Mesendoderm (in vitro differentiated cells): ENCODE measurements at regions not wholly inside any gene's neighbourhood (a gene's known extent, or its start where the extent isn't known, plus 50 kb on each side); places are given as distances from the start of the nearest gene placed in this dataset.
"Not testable (repeated sequence)": the region's sequence is repeated elsewhere in the genome, so short reads cannot be mapped to it uniquely, and the experiment has no call there.

Experiments used
- DNase-seq: peaks from one replicate; pipeline ENCODE4 v3.0.0; 2013
- H2AK5ac ChIP-seq: 2 replicates; pipeline ENCODE4 v1.6.1; 2013; ENCODE audit warnings: low read length, inconsistent platforms
- H2BK120ac ChIP-seq: 2 replicates; pipeline ENCODE4 v1.6.1; 2013; ENCODE audit warnings: low read depth, mild to moderate bottlenecking, low read length, moderate library complexity, mixed read lengths
- H2BK15ac ChIP-seq: replicated peaks from 2 replicates; pipeline ENCODE4 v1.6.1; 2013; ENCODE audit warnings: low read depth, mild to moderate bottlenecking, moderate library complexity
- H2BK5ac ChIP-seq: 2 replicates; pipeline ENCODE4 v1.6.1; 2013; ENCODE audit warnings: low read length, inconsistent platforms
- H3K18ac ChIP-seq: 2 replicates; pipeline ENCODE4 v1.6.1; 2013; ENCODE audit warnings: mild to moderate bottlenecking, low read length, mixed read lengths
- H3K23ac ChIP-seq: one replicate; pipeline ENCODE4 v1.6.1; 2013; ENCODE audit warnings: low read length
- H3K27ac ChIP-seq: 2 replicates; pipeline ENCODE4 v1.5.1; 2013; ENCODE audit warnings: low read depth, mild to moderate bottlenecking, inconsistent platforms, low read length, moderate library complexity
- H3K27me3 ChIP-seq: 2 replicates; pipeline ENCODE4 v1.6.1; 2013; ENCODE audit warnings: low read length, control low read depth, mild to moderate bottlenecking, inconsistent platforms; ENCODE audit not compliant: insufficient read depth, poor library complexity
- H3K36me3 ChIP-seq: 2 replicates; pipeline ENCODE4 v1.6.1; 2013; ENCODE audit warnings: low read length, inconsistent platforms; ENCODE audit not compliant: control insufficient read depth, insufficient read depth
- H3K4ac ChIP-seq: one replicate; pipeline ENCODE4 v1.6.1; 2013; ENCODE audit warnings: low read depth, mild to moderate bottlenecking, low read length, moderate library complexity
- H3K4me1 ChIP-seq: 2 replicates; pipeline ENCODE4 v1.6.1; 2013; ENCODE audit warnings: low read depth, low read length, inconsistent platforms; ENCODE audit not compliant: control insufficient read depth
- H3K4me2 ChIP-seq: 2 replicates; pipeline ENCODE4 v1.6.1; 2013; ENCODE audit warnings: low read length
- H3K4me3 ChIP-seq: 2 replicates; pipeline ENCODE4 v1.5.1; 2013; ENCODE audit warnings: mild to moderate bottlenecking, low read length
- H3K56ac ChIP-seq: one replicate; pipeline ENCODE4 v1.6.1; 2013; ENCODE audit warnings: low read length
- H3K79me1 ChIP-seq: 2 replicates; pipeline ENCODE4 v1.6.1; 2013; ENCODE audit warnings: low read length, inconsistent platforms
- H3K79me2 ChIP-seq: 2 replicates; pipeline ENCODE4 v1.6.1; 2013; ENCODE audit warnings: mild to moderate bottlenecking, low read length; ENCODE audit not compliant: control insufficient read depth, insufficient read depth
- H3K9ac ChIP-seq: 2 replicates; pipeline ENCODE4 v1.6.1; 2013; ENCODE audit warnings: low read length, inconsistent platforms
- H4K5ac ChIP-seq: one replicate; pipeline ENCODE4 v1.6.1; 2013; ENCODE audit warnings: low read length
- H4K8ac ChIP-seq: one replicate; pipeline ENCODE4 v1.6.1; 2013; ENCODE audit warnings: low read depth, mild to moderate bottlenecking, control low read depth, low read length, moderate library complexity
- WGBS: extraction: QIAGEN DNeasy Blood & Tissue Kit; methylation state at CpG from one replicate; pipeline ENCODE4 v1.1.7; 2013; ENCODE audit warnings: low lambda C conversion rate, missing lambda C conversion rate; ENCODE audit not compliant: insufficient coverage; ENCODE audit errors: extremely low coverage; 5-methylcytosine and 5-hydroxymethylcytosine counted together

GRCh38 chr4:3589946-3590924 lies 58.0 kb upstream of the LRPAP1 start:
- not testable (repeated sequence) for H2BK5ac ChIP-seq, H3K4me2 ChIP-seq, H3K79me1 ChIP-seq, H3K9ac ChIP-seq, H3K27ac ChIP-seq, H3K56ac ChIP-seq, H2AK5ac ChIP-seq, H2BK120ac ChIP-seq, H3K4me1 ChIP-seq, H3K4me3 ChIP-seq, H4K5ac ChIP-seq, H3K27me3 ChIP-seq, H3K18ac ChIP-seq, H3K36me3 ChIP-seq, H4K8ac ChIP-seq, H2BK15ac ChIP-seq, H3K4ac ChIP-seq, H3K79me2 ChIP-seq, H3K23ac ChIP-seq, DNase-seq
- no CpG with 5 or more reads among the region's 21 CpGs for WGBS

GRCh38 chr4:3589379-3589778 lies 57.2 kb upstream of the LRPAP1 start:
- H4K5ac ChIP-seq, H3K9ac ChIP-seq, H2BK15ac ChIP-seq, H3K79me1 ChIP-seq, H3K27ac ChIP-seq, H4K8ac ChIP-seq, H3K56ac ChIP-seq, H2BK120ac ChIP-seq, H2AK5ac ChIP-seq, H3K4me1 ChIP-seq, H3K79me2 ChIP-seq, H3K18ac ChIP-seq, H3K36me3 ChIP-seq, H3K4me2 ChIP-seq, DNase-seq, H2BK5ac ChIP-seq, H3K27me3 ChIP-seq, H3K4ac ChIP-seq, H3K23ac ChIP-seq, H3K4me3 ChIP-seq: not testable (repeated sequence)
- no CpG with 5 or more reads among the region's 11 CpGs for WGBS

DNA sequence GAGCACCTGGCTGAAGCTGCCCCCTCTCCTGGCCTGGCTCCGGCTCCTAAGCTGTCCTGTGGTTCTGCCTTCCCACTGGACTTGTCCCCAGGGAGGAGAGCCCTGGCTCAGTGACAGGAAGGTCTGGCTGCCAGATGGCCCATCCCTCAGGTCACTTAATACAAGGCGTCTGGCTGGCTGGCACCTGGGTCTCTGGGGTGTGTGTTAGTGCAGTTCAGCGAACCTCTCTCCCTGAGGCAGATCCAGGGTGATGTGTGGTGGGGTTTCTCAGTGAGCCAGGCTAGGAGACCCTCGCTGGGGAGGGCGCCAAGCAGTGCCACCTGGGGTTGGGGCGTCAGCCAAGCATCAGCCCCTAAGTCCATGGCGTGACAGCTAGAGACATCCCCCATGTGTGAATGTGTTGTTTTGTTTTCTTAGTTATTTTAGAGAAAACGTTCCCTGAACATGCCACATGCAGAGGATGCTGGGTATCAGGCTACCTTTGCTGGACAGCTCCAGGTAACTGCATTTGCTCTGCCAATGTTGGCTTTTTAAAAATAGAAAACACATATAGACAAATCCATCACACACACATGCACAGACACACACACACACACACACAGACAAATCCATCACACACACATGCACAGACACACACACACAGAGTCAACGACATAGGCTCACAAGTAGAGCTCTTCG lies 56.4 kb upstream of the LRPAP1 start:
- not testable (repeated sequence) for H2AK5ac ChIP-seq, H3K4me2 ChIP-seq, DNase-seq, H3K27me3 ChIP-seq, H3K27ac ChIP-seq, H3K4me1 ChIP-seq, H3K9ac ChIP-seq, H3K18ac ChIP-seq, H2BK120ac ChIP-seq, H3K23ac ChIP-seq, H3K4ac ChIP-seq, H2BK15ac ChIP-seq, H3K79me2 ChIP-seq, H3K4me3 ChIP-seq, H3K79me1 ChIP-seq, H4K8ac ChIP-seq, H3K36me3 ChIP-seq, H3K56ac ChIP-seq, H2BK5ac ChIP-seq, H4K5ac ChIP-seq
- WGBS: no CpG with 5 or more reads among the region's 10 CpGs

DNA sequence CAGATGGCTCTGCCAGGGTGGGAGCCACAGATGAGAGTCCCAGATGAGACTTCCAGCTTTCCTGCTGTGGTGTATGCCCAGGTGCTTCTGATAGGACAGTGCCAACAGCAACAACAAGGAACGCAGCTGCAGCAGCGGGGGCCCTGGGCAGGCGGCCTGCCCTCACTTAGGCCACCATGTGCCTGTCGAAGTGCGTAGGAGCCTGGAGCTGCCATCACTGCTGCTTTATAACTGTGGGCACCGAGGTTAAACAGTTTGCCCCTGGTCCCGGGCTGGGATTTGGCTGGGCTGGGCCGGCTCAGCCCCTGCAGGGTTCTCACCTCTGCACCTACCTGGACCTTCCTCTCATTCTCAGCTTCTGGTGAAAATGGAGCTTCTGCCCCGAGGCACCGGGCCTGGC lies 54.4 kb upstream of the LRPAP1 start:
- not testable (repeated sequence) for H4K8ac ChIP-seq
- WGBS: no CpG with 5 or more reads among the region's 10 CpGs

GRCh38 chr4:3585567-3585966 lies 53.3 kb upstream of the LRPAP1 start:
- DNase-seq, H3K4ac ChIP-seq, H4K5ac ChIP-seq, H3K27ac ChIP-seq, H3K27me3 ChIP-seq, H3K9ac ChIP-seq, H3K4me1 ChIP-seq, H3K4me2 ChIP-seq, H3K79me1 ChIP-seq, H2BK5ac ChIP-seq, H4K8ac ChIP-seq, H2BK120ac ChIP-seq, H3K79me2 ChIP-seq, H2BK15ac ChIP-seq, H2AK5ac ChIP-seq, H3K23ac ChIP-seq, H3K18ac ChIP-seq, H3K4me3 ChIP-seq, H3K56ac ChIP-seq, H3K36me3 ChIP-seq: not testable (repeated sequence)
- no CpG with 5 or more reads among the region's 7 CpGs for WGBS

More for the DNA sequence above, 54.4 kb upstream of the LRPAP1 start:
- not testable (repeated sequence) for DNase-seq, H2BK120ac ChIP-seq, H2AK5ac ChIP-seq, H3K36me3 ChIP-seq, H3K27me3 ChIP-seq, H3K79me1 ChIP-seq, H3K4me1 ChIP-seq, H3K23ac ChIP-seq, H3K4ac ChIP-seq, H2BK5ac ChIP-seq, H3K4me3 ChIP-seq, H3K27ac ChIP-seq, H3K4me2 ChIP-seq, H3K56ac ChIP-seq, H3K18ac ChIP-seq, H2BK15ac ChIP-seq, H3K79me2 ChIP-seq, H3K9ac ChIP-seq, H4K5ac ChIP-seq
